Osteocyte (in vitro differentiated cells): ENCODE measurements at regions not wholly inside any gene's neighbourhood (a gene's known extent, or its start where the extent isn't known, plus 50 kb on each side); places are given as distances from the start of the nearest gene placed in this dataset.

Experiments used
- DNase-seq: peaks from one replicate; pipeline ENCODE4 v3.0.0; 2021; ENCODE audit warnings: mixed read lengths; ENCODE audit not compliant: unreplicated experiment; ENCODE audit errors: extremely low spot score
- H3K27ac Mint-ChIP-seq: one replicate; pipeline ENCODE4 v1.8.0; 2021; ENCODE audit warnings: mild to moderate bottlenecking, mixed read lengths; ENCODE audit not compliant: unreplicated experiment
- H3K27me3 Mint-ChIP-seq: one replicate; pipeline ENCODE4 v1.8.0; 2021; ENCODE audit warnings: mixed read lengths; ENCODE audit not compliant: unreplicated experiment
- H3K36me3 Mint-ChIP-seq: one replicate; pipeline ENCODE4 v1.8.0; 2021; ENCODE audit warnings: mixed read lengths; ENCODE audit not compliant: unreplicated experiment
- H3K4me1 Mint-ChIP-seq: one replicate; pipeline ENCODE4 v1.8.0; 2021; ENCODE audit warnings: mixed read lengths; ENCODE audit not compliant: unreplicated experiment
- H3K4me3 Mint-ChIP-seq: one replicate; pipeline ENCODE4 v1.8.0; 2021; ENCODE audit warnings: mild to moderate bottlenecking, moderate library complexity, mixed read lengths; ENCODE audit not compliant: unreplicated experiment
- H3K9me3 Mint-ChIP-seq: one replicate; pipeline ENCODE4 v1.8.0; 2021; ENCODE audit warnings: mixed read lengths; ENCODE audit not compliant: unreplicated experiment
- CTCF ChIP-seq: fragments of 200-600 bp; sonication (generic); IDR thresholded peaks from 2 replicates; pipeline ENCODE4 v1.5.0; 2021; ENCODE audit warnings: antibody characterized with exemption, mild to moderate bottlenecking, moderate library complexity

- TF ChIP-seq CTCF: no peak
- H3K27me3 Mint-ChIP-seq: no peaks in the 10 kb centered on the region
- no peaks in the 10 kb centered on the region for H3K9me3 Mint-ChIP-seq
- no peaks in the 10 kb centered on the region for H3K4me1 Mint-ChIP-seq
- no peaks in the 10 kb centered on the region for H3K36me3 Mint-ChIP-seq
- H3K4me3 Mint-ChIP-seq: no peak overlapping the region
- no peak overlapping the region for H3K27ac Mint-ChIP-seq
- DNase-seq: no peak
These were observed 432.4 kb upstream of the RASGEF1B start for GRCh38 chr4:81904121-81904520.

GRCh38 chr4:81903212-81903611, 431.5 kb upstream of the RASGEF1B start:
- no peaks in the 10 kb centered on the region for H3K9me3 Mint-ChIP-seq
- H3K4me3 Mint-ChIP-seq: no peak overlapping the region
- no peak for TF ChIP-seq CTCF
- no peak overlapping the region for H3K27ac Mint-ChIP-seq
- H3K27me3 Mint-ChIP-seq: no peaks in the 10 kb centered on the region
- H3K36me3 Mint-ChIP-seq: no peaks in the 10 kb centered on the region
- no peaks in the 10 kb centered on the region for H3K4me1 Mint-ChIP-seq
- DNase-seq: no peak

GRCh38 chr4:81898862-81899504, 427.3 kb upstream of the RASGEF1B start:
- no peak for DNase-seq
- Mint-ChIP-seq H3K4me1 (no peaks in the 10 kb centered on the region), H3K27me3 (no peaks in the 10 kb centered on the region), H3K36me3 (no peaks in the 10 kb centered on the region), H3K4me3 (no peak overlapping the region), H3K9me3 (no peaks in the 10 kb centered on the region), H3K27ac (no peak overlapping the region)
- no peak for TF ChIP-seq CTCF

GRCh38 chr4:81896936-81897335, 425.2 kb upstream of the RASGEF1B start:
- Mint-ChIP-seq H3K27ac (no peak overlapping the region), H3K9me3 (no peaks in the 10 kb centered on the region), H3K27me3 (no peaks in the 10 kb centered on the region), H3K36me3 (no peaks in the 10 kb centered on the region), H3K4me1 (no peaks in the 10 kb centered on the region), H3K4me3 (no peak overlapping the region)
- no peak for DNase-seq
- no peak for TF ChIP-seq CTCF

- Mint-ChIP-seq H3K4me1 (no peaks in the 10 kb centered on the region), H3K9me3 (peaks cover 4% of the 10 kb centered on the region), H3K36me3 (no peaks in the 10 kb centered on the region), H3K27ac (no peak overlapping the region), H3K4me3 (no peak overlapping the region), H3K27me3 (no peaks in the 10 kb centered on the region)
- TF ChIP-seq CTCF: no peak
- no peak for DNase-seq
These were observed 419.6 kb upstream of the RASGEF1B start for GRCh38 chr4:81891005-81891996.
